CD4-positive, alpha-beta T cell treated with Interferon gamma for 1 hour (primary cell): ENCODE measurements at regions not wholly inside any gene's neighbourhood (a gene's known extent, or its start where the extent isn't known, plus 50 kb on each side); places are given as distances from the start of the nearest gene placed in this dataset.

Source experiments
- DNase-seq: peaks from one replicate; pipeline ENCODE4 v3.0.0-alpha.2; 2020

- no peak for DNase-seq
These were observed 54.0 kb upstream of the CCBE1 start for GRCh38 chr18:59751186-59751585.

GRCh38 chr18:59748628-59749360 is 51.6 kb upstream of the CCBE1 start:
- DNase-seq: no peak
